GM23248 (cell line): ENCODE measurements at regions not wholly inside any gene's neighbourhood (a gene's known extent, or its start where the extent isn't known, plus 50 kb on each side); places are given as distances from the start of the nearest gene placed in this dataset.

ENCODE experiments used
- EZH2 ChIP-seq: fragments of 200-600 bp; sonication (generic); IDR thresholded peaks from 2 replicates; pipeline ENCODE4 v1.6.1; 2018; ENCODE audit warnings: antibody characterized with exemption, mild to moderate bottlenecking; ENCODE audit not compliant: insufficient read depth, poor library complexity, severe bottlenecking
- EZH2phosphoT487 ChIP-seq: fragments of 200-600 bp; sonication (generic); IDR thresholded peaks from 2 replicates; pipeline ENCODE4 v1.6.1; 2018; ENCODE audit warnings: antibody characterized with exemption, moderate library complexity, mild to moderate bottlenecking, low read depth; ENCODE audit not compliant: insufficient read depth

DNA sequence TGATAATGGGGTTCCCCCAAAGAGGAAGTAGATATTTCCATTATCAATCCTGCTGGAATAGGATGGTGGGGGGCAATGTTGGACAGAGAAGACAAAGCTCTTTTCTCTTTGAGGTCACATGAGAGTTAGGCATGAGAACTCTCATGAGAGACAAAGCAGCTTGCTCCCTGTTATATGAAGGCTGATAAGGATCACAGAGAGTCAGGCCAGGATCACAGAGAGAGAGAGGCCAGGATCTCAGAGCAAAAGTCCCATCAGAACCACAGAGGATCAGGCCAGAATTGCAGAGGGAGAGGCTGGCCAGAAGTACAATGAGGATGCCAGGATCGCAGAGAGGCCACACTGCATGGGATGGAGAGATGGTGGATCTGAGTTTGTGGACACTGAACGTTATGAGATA is 457.1 kb downstream of the LPIN1 start:
- no peak for TF ChIP-seq EZH2
- TF ChIP-seq EZH2phosphoT487 = no peak
